GM19395 (cell line): ENCODE measurements at regions not wholly inside any gene's neighbourhood (a gene's known extent, or its start where the extent isn't known, plus 50 kb on each side); places are given as distances from the start of the nearest gene placed in this dataset.

Experiments
- ATAC-seq: cut with Tn5 transposase; IDR thresholded peaks from one replicate; pipeline ENCODE4 v1.9.1; 2021; ENCODE audit warnings: mild to moderate bottlenecking, moderate library complexity; ENCODE audit not compliant: unreplicated experiment

GRCh38 chr2:118668431-118669424 lies 178.7 kb downstream of the EN1 start:
- ATAC-seq: no peak

- no peak for ATAC-seq
These were observed 179.5 kb downstream of the EN1 start for GRCh38 chr2:118667964-118668363.

- no peak for ATAC-seq
These were observed 180.1 kb downstream of the EN1 start for GRCh38 chr2:118667348-118667747.

- ATAC-seq: no peak
These were observed 181.5 kb downstream of the EN1 start for GRCh38 chr2:118665784-118666529.

GRCh38 chr2:118661179-118661578 lies 186.3 kb downstream of the EN1 start:
- ATAC-seq: no peak

GRCh38 chr2:118658596-118659198 lies 188.8 kb downstream of the EN1 start:
- no peak for ATAC-seq

- no peak for ATAC-seq
These were observed 190.0 kb downstream of the EN1 start for GRCh38 chr2:118657466-118657865.

- ATAC-seq: no peak
These were observed 192.5 kb downstream of the EN1 start for GRCh38 chr2:118654945-118655344.

GRCh38 chr2:118650327-118650726 lies 197.1 kb downstream of the EN1 start:
- no peak for ATAC-seq

GRCh38 chr2:118645876-118646275 lies 201.6 kb downstream of the EN1 start:
- no peak for ATAC-seq

GRCh38 chr2:118644190-118644589 lies 203.3 kb downstream of the EN1 start:
- ATAC-seq: no peak

- ATAC-seq: no peak
These were observed 204.2 kb downstream of the EN1 start for GRCh38 chr2:118643294-118643693.

GRCh38 chr2:118642501-118642900 lies 204.9 kb downstream of the EN1 start:
- ATAC-seq: no peak

GRCh38 chr2:118641711-118642110 lies 205.7 kb downstream of the EN1 start:
- ATAC-seq: no peak

- ATAC-seq: no peak
These were observed 208.1 kb downstream of the EN1 start for GRCh38 chr2:118639371-118639770.

- no peak for ATAC-seq
These were observed 209.0 kb downstream of the EN1 start for GRCh38 chr2:118638453-118638852.

- no peak for ATAC-seq
These were observed 211.6 kb downstream of the EN1 start for GRCh38 chr2:118635891-118636290.

GRCh38 chr2:118634876-118635275 lies 212.6 kb downstream of the EN1 start:
- no peak for ATAC-seq

GRCh38 chr2:118633371-118634018 lies 214.0 kb downstream of the EN1 start:
- no peak for ATAC-seq

- ATAC-seq: no peak
These were observed 214.5 kb downstream of the EN1 start for GRCh38 chr2:118632921-118633320.

GRCh38 chr2:118627156-118627555 lies 220.3 kb downstream of the EN1 start:
- no peak for ATAC-seq
